Kidney glomerular epithelial cell (primary cell): ENCODE measurements at regions not wholly inside any gene's neighbourhood (a gene's known extent, or its start where the extent isn't known, plus 50 kb on each side); places are given as distances from the start of the nearest gene placed in this dataset.
"Not testable (repeated sequence)": the region's sequence is repeated elsewhere in the genome, so short reads cannot be mapped to it uniquely, and the experiment has no call there.

Experiments
- DNase-seq: peaks from one replicate; lab custom pipeline; 2025; lab: John Stamatoyannopoulos, UW

DNA sequence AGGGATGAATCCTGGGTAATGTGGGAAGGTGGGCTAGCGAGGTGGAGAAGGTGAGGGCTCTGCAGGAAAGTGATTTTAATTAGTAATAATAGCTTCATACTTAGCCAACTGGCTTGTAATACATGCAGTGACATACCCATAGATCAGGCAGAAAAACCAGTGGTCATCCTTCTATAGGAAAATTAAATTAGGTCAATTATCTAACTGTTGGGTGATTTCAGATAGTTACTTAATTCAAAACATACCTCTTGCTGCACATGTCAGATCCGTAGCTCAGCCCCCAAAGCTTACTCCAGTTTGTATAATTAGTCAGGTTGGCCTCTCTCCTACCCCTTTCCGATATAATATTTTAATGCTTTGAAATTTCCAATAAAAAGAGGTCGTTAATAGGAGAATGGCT is 137.0 kb downstream of the TMEM114 start:
- no peak for DNase-seq

DNA sequence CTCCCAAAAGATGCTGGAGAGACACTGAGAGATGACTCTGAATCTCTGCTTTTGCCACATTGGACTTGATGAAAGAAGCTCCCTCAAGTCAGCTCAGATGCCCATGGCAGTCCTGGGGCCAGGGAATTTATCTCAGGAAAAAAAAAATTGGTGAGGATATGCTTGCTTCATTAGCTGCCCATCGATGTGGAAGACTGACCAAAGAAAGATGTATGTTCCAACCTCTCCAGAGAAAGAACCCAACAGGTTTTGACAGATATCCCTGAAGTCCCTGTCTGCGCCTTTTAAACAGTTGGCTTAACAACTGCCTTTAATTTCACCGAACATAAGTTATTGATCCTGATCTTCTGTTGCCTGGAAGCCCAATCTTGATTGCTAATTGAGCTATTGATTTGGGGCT is 137.4 kb downstream of the TMEM114 start:
- no peak for DNase-seq

GRCh38 chr16:8436931-8437330 is 153.4 kb downstream of the TMEM114 start:
- no peak for DNase-seq

DNA sequence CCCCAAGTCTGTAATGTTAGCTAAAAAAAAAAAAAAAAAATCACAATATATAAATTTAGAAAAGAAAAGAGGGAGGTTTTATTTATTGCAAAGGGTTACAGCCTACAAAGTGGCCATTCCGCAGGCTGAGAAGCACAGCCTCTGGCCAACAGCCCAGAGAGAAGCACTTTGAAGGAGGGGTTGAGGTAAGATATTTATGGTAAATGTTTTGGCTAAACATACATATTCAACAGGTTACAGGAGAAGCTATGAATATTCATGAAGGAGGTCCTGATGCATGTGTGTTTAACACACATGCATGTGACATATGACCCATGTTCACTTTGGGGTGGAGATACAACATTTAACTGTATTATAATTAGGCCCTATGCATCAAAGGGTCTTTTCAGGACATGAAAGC is 158.5 kb downstream of the TMEM114 start:
- no peak for DNase-seq

- no peak for DNase-seq
These were observed 159.9 kb downstream of the TMEM114 start for GRCh38 chr16:8430401-8430800.

DNA sequence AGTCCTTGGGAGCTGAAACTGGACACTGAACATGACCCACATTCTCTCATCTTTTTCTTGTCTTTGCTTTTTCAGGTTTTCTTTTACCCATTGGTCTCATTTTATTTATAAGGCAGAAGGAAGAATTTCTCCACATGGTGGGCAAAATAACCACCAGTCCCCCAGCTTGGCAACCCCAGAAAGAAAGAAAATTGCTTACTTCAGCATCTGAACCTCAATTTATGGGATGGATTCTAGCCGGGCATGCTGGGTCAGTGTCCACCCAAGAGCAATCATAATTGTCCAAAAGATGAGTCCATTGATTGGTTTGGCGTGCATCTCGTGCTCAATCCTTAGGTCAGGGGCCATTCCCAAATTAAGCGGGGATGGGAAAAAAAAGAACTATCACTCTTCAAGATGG is 163.7 kb downstream of the TMEM114 start:
- DNase-seq = no peak

DNA sequence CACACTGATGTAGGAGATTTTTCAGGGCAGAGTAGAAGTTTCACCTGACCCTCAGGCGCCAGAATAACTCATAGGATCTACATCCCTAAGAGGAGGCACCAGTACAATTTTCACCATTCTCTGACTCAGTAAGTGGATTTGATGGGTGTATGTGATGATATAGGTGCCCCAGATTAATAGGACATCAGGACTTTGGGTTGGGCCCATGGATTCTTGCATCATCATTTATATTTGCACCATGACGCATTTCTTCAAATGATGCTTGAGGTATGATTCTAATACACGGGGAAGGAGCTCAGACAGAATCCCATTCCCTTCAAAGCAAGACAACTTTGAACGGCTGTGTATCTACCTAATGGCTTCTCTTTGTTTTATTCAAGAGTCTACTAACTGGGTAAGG is 173.2 kb downstream of the TMEM114 start:
- DNase-seq = no peak

DNA sequence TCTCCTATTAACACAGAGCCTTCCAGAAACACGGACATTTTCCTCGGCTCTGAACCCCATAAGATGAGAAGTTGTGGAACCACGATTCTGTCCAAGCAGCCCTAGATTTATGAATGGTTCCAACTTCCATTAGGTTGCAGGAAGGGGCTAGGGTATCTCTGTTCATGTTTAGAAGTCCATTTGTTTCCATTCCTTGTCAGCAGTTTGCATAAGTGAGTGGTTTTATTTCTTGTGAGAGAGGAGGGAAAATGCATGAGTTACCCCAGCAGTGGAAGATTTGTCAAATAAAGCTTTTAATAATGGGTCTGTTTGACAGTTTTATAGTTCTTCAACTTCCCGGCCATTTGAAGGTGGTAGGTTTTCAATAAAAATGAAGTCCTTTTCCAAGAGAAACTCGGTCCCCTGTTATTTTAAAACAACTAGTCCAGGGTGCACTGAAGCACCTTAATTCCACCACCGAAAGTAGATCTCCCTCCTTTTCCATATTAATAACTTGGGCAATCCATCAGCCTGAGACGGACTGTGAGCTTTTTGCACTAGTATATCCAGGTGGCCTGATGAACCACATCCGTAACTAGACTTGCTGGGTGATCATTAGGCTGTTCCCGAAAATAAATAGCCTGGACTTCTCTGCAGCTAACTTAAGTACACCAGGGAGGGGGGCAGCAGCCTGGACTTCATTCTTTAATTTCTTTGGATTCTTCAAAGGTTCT is 181.3 kb downstream of the TMEM114 start:
- DNase-seq = no peak

DNA sequence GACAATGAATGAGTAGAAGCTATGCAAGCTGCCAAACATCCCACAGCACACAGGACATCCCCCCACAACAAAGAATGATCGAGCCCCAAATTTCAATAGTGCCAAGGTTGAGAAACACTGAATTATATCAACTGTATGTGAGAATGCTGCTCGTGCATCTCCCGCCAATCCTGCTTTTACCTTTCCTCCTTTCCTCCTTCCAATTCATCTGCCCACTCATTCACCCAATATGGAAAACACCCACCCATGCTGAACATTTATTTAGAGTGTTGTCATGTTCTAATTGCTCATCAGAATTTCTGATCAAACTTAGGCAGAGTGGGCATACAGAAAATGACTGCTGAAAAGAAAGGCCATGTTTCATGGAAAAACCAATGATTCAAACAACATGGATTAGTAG is 183.0 kb downstream of the TMEM114 start:
- no peak for DNase-seq

GRCh38 chr16:8403978-8404749 is 186.1 kb downstream of the TMEM114 start:
- no peak for DNase-seq

DNA sequence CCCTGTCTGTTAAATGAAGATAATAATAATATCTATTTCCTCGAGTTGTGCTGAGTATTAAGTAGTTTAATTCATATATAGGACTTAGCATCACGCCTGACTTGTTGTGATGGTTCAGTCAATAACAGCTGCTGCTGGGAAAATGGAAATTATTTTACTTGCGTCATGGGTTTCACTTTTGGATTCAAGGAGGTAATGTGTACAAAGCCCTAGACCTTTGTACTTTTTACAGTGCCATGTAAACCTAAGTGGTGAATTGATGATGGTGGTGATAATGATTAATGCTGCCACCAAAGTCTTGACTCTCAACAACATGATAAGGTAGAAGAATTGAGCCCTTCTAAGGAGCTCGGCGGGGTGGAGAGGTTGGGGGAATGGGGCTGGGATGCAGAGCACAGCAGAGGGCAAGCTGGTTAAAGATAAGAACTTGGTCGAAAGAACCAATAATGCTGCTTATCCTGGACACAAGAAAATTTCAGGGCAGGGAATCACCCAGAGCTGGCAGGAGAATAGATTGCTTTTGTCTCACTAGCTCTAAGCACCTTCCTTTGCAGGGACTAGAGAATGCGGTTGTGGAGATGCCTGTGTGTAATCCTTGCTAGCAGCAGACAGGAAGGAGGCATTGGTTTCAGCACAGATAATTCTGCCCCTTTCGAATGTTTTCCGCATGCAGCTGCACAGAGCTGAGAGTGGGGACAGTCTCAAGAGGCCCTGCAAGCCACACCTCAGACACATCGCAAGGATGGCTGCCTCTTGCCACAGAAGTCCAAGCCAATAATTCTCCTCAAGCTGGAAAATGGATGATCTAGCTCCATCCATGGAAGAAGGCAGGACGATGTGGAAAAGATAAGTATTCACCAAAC is 187.1 kb downstream of the TMEM114 start:
- DNase-seq = no peak

GRCh38 chr16:8400683-8401082 is 189.6 kb downstream of the TMEM114 start:
- not testable (repeated sequence) for DNase-seq

DNA sequence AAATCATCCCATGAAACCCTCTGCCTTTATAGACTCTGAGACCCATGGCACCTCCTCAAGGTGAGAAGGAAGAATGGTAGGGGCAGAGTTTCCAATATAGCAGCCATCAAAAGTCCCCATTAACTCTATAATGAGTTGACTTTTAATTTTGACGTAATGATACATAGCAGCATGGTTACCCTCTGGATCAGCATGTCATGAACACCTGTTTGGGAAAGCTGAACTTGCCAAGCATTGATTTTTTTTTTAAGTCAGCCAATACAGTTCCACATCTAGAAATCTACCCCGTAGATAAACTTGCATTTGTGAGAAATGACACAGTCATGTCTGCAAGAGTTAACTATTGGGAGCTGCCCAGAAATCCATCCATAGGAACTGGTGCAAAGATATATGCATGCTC is 191.8 kb downstream of the TMEM114 start:
- no peak for DNase-seq

- no peak for DNase-seq
These were observed 193.1 kb downstream of the TMEM114 start for GRCh38 chr16:8397223-8397622.

DNA sequence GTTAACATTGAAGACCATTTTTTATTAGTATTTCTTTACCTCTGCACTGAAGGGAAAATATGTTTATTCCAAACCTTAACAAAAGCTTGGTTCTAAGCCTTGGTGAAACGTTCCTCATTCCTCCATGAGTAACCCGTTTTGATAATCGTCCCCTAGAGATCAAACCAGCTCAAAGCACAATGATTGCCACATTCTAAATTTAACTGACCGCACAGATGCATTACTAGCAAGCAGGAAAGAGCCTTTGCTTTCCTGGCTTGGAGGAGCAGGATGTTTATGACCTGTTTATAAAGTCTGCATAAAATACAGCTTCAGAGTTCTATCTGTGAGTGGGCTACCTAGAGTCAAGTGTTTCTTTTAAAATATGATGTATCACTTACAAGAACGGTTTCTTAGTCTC is 193.8 kb downstream of the TMEM114 start:
- DNase-seq = no peak

DNA sequence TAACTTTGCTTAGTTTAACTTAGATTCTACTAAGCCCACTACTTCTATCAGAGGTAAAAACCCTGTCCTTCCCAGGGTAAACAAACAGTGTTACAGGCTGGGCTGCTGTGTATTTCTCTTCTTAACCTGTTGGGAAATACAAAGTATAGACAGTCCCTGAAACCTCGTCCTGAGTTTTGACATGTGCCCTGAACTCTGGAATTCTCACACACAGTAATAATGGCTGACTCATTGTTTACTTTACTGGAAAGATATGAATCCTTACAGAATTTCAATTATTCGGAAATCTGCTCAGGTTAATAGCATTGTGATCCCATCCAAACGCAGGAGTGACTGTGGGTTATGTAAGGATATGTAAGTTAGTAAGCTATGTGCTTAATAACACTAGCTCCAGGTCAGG is 199.1 kb downstream of the TMEM114 start:
- no peak for DNase-seq

- DNase-seq = no peak
These were observed 201.6 kb downstream of the TMEM114 start for GRCh38 chr16:8388684-8389083.

- no peak for DNase-seq
These were observed 208.5 kb downstream of the TMEM114 start for GRCh38 chr16:8381814-8382213.

- no peak for DNase-seq
These were observed 210.0 kb downstream of the TMEM114 start for GRCh38 chr16:8380311-8380710.

DNA sequence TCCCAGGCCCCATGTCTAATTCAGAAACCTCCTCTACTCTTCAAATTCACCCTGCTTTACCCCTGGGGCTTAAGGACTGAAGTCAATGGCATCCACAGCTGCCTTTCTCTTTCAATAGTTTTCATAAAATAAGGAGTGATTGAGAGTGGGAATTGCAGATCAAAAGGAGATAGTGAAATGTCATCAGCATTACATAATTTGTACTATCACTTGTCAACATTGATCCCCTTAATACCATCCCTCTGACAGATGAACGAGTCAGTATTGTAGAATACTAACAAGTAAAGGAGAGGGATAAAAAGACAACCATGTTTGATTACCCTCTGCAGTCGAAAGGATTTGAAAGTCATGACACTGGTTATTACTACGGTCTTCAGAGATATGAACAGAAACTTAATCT is 212.4 kb downstream of the TMEM114 start:
- no peak for DNase-seq

DNA sequence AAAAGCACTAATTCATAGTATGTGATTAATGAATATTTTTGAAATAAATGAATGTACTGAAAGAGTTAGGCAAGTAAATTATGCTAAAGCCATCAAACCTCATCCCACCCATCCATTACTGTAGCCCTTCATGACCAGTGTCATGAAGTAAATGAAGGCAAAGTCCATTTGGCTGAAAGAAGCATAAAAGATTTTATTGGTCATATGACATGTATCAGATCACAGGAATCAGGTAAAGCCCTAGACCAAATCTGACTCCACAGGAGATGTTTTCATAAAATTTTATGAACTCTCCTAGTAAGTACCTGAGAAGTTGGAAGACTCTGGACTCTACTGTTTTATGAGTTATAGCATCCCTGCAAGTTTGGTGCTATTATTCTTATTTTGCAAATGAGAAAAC is 213.5 kb downstream of the TMEM114 start:
- no peak for DNase-seq

DNA sequence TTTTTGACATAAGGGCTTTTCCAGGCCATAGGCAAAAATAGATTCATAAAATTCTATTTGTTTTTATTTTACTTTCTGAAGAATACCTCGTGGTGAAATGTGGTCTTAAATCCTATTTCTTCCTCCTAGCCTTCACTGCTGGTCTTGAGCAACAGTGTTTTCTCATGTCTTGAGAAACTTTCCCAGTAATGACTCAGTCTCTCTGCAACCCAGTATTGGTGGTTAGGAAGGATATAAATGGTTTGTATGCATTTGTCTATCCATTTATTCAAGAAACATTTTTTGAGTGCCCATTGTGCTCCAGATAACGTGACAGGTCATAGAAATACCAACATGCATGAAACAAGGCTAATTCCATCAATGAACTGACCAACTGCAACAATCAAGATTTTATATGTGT is 213.9 kb downstream of the TMEM114 start:
- no peak for DNase-seq

DNA sequence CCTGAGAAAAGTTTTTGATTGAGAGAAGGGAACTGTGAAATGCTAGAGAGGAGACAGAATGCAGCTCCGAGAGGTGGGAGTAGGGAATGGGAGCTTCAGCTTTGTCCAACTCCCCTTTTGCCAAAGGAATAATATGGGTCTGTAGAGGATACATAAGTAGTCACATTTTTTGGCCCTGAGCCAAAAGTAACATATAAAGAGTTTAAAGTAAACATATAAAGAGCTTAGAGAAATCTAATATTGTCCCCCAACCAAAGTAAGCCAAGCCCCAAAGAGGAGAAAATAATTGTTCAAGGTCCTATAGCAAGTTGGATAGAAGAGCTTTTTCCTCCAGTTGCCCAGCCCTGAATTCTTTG is 215.1 kb downstream of the TMEM114 start:
- DNase-seq = no peak
